ENCODE measurements at regions not wholly inside any gene's neighbourhood (a gene's known extent, or its start where the extent isn't known, plus 50 kb on each side); places are given as distances from the start of the nearest gene placed in this dataset.
"Not testable (repeated sequence)": the region's sequence is repeated elsewhere in the genome, so short reads cannot be mapped to it uniquely, and the experiment has no call there.

GRCh38 chr2:173734797-173735196 is 230.4 kb downstream of the SP3 start:
- POLR2A ChIA-PET (ENCODE audit: unreplicated experiment): no interaction called here
- intact Hi-C loops (cut with micrococcal nuclease): no loop called here
- BruUV-seq (replicated peaks): no TSS peak

GRCh38 chr2:173737954-173738575 is 227.1 kb downstream of the SP3 start:
- H3K4me3 ChIP-seq (ENCODE audit: low read length); H3K9ac ChIP-seq (ENCODE audit: low read length); ATAC-seq; POLR2A ChIA-PET (ENCODE audit: unreplicated experiment); H3K27me3 ChIP-seq (ENCODE audit: low read length); H3K9me3 ChIP-seq (ENCODE audit: low read length); H3K9me2 ChIP-seq (replicated peaks; ENCODE audit: low read length); DNase-seq; H3F3A ChIP-seq (ENCODE audit: low read length, unreplicated experiment); intact Hi-C loops (cut with micrococcal nuclease); BruUV-seq (replicated peaks); H4K20me1 ChIP-seq (ENCODE audit: low read length); H2AFZ ChIP-seq (ENCODE audit: low read length); CTCF ChIA-PET; H3K79me2 ChIP-seq (ENCODE audit: low read length); H3K36me3 ChIP-seq (ENCODE audit: low read depth, low read length); H3K4me1 ChIP-seq (ENCODE audit: insufficient read depth, low read length); H3K27ac ChIP-seq (ENCODE audit: low read length); H3K4me2 ChIP-seq (ENCODE audit: low read length): not testable (repeated sequence)

More at GRCh38 chr2:173734797-173735196, 230.4 kb downstream of the SP3 start:
- Histone ChIP-seq H4K20me1 (ENCODE audit: low read length) (no peaks in the 10 kb centered on the region), H2AFZ (ENCODE audit: low read length) (no peak overlapping the region), H3K4me1 (ENCODE audit: insufficient read depth, low read length) (no peaks in the 10 kb centered on the region), H3K36me3 (ENCODE audit: low read depth, low read length) (no peaks in the 10 kb centered on the region), H3K27me3 (ENCODE audit: low read length) (no peaks in the 10 kb centered on the region), H3K9me2 (replicated peaks; ENCODE audit: low read length) (no peaks in the 10 kb centered on the region), H3K79me2 (ENCODE audit: low read length) (no peaks in the 10 kb centered on the region), H3K27ac (ENCODE audit: low read length) (no peak overlapping the region), H3K4me2 (ENCODE audit: low read length) (no peak overlapping the region), H3K4me3 (ENCODE audit: low read length) (no peak overlapping the region), H3F3A (ENCODE audit: low read length, unreplicated experiment) (no peaks in the 10 kb centered on the region), H3K9ac (ENCODE audit: low read length) (no peak overlapping the region), H3K9me3 (ENCODE audit: low read length) (no peaks in the 10 kb centered on the region)
- DNase-seq: no peak
- no peak for ATAC-seq
- TF ChIP-seq EZH2phosphoT487 (IDR thresholded peaks at IDR 0.05; ENCODE audit: borderline replicate concordance, low read length): no peak
- TF ChIP-seq CTCF (conservative IDR thresholded peaks at IDR 0.05; ENCODE audit: low read depth, low read length): no peak
- no peak for TF ChIP-seq EZH2 (IDR thresholded peaks at IDR 0.05; ENCODE audit: low read length, unreplicated experiment)
- CTCF ChIA-PET: no interaction called here

GRCh38 chr2:173739006-173739405 is 226.2 kb downstream of the SP3 start:
- Histone ChIP-seq H3K4me3 (ENCODE audit: low read length) (no peak overlapping the region), H3K4me1 (ENCODE audit: insufficient read depth, low read length) (peaks cover 8% of the 10 kb centered on the region; the same call in 1 of the 2 replicates), H3K36me3 (ENCODE audit: low read depth, low read length) (no peaks in the 10 kb centered on the region), H2AFZ (ENCODE audit: low read length) (no peak overlapping the region), H3F3A (ENCODE audit: low read length, unreplicated experiment) (no peaks in the 10 kb centered on the region), H3K79me2 (ENCODE audit: low read length) (no peaks in the 10 kb centered on the region), H3K4me2 (ENCODE audit: low read length) (no peak overlapping the region), H3K27ac (ENCODE audit: low read length) (no peak overlapping the region), H3K27me3 (ENCODE audit: low read length) (no peaks in the 10 kb centered on the region), H4K20me1 (ENCODE audit: low read length) (no peaks in the 10 kb centered on the region), H3K9ac (ENCODE audit: low read length) (no peak overlapping the region), H3K9me3 (ENCODE audit: low read length) (no peaks in the 10 kb centered on the region), H3K9me2 (replicated peaks; ENCODE audit: low read length) (no peaks in the 10 kb centered on the region)
- no peak for DNase-seq
- POLR2A ChIA-PET (ENCODE audit: unreplicated experiment): no interaction called here
- CTCF ChIA-PET: no interaction called here
- no TSS peak for BruUV-seq (replicated peaks)
- ATAC-seq: no peak
- intact Hi-C loops (cut with micrococcal nuclease): no loop called here
- TF ChIP-seq EZH2 (IDR thresholded peaks at IDR 0.05; ENCODE audit: low read length, unreplicated experiment) (no peak), EZH2phosphoT487 (IDR thresholded peaks at IDR 0.05; ENCODE audit: borderline replicate concordance, low read length) (no peak), CTCF (conservative IDR thresholded peaks at IDR 0.05; ENCODE audit: low read depth, low read length) (no peak)

Measured in PC-3 (cell line).